ENCODE measurements at regions not wholly inside any gene's neighbourhood (a gene's known extent, or its start where the extent isn't known, plus 50 kb on each side); places are given as distances from the start of the nearest gene placed in this dataset.

- TF ChIP-seq CTCF (IDR thresholded peaks at IDR 0.05 in 4 of 5, conservative IDR thresholded peaks at IDR 0.05 in 1 of 5) (no peak), POLR2A (IDR thresholded peaks at IDR 0.05) (no peak)
Measured at GRCh38 chr10:78359640-78360091, 326.0 kb downstream of the RPS24 start.

Measured in gastrocnemius medialis (tissue), 4 donors.